OCI-LY7 (cell line): ENCODE measurements at regions not wholly inside any gene's neighbourhood (a gene's known extent, or its start where the extent isn't known, plus 50 kb on each side); places are given as distances from the start of the nearest gene placed in this dataset.

ENCODE experiments used
- CTCF ChIP-seq: fragments of 200-600 bp; sonication (generic); conservative IDR thresholded peaks from 2 replicates; pipeline ENCODE4 v1.5.1; 2014; ENCODE audit warnings: mild to moderate bottlenecking, antibody characterized with exemption, low read length, moderate library complexity, mixed read lengths
- EZH2phosphoT487 ChIP-seq: fragments of 200-600 bp; sonication (generic); IDR thresholded peaks from 2 replicates; pipeline ENCODE4 v1.6.1; 2018; ENCODE audit warnings: low read depth, borderline replicate concordance, mild to moderate bottlenecking, mixed run types, antibody characterized with exemption, low read length, moderate library complexity, mixed read lengths

DNA sequence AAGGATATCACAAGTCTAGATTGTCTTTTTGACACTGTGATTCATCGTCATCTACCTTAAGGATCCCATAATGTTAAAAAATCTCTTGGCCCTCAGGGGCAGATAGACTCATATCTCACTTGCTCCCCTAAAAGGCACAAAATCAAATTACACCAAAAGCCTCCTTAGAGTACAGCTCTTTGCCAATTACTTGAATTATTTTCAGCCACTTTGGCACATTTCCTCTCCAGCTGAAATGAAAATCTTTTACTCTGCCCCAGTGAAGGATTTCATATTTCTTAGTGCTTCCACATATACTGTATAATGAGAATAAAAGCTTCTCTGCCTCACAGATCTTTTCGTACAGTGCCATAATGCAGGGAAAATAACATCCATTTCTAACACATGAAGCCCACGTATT is 190.7 kb upstream of the GBE1 start:
- no peak for TF ChIP-seq CTCF
- no peak for TF ChIP-seq EZH2phosphoT487
